Activated CD4-positive, CD25-positive, alpha-beta regulatory T cell treated with anti-CD3 and anti-CD28 coated beads, Interleukin-2, amount 50 U/mL, for 24 hours (primary cell): ENCODE measurements at regions not wholly inside any gene's neighbourhood (a gene's known extent, or its start where the extent isn't known, plus 50 kb on each side); places are given as distances from the start of the nearest gene placed in this dataset.
A peak's percentile ranks its signal among the peaks of the same experiment; 100 is the strongest.

Experiments used
- ATAC-seq, 2 donors: fragments of 150-1000 bp; cut with Tn5 transposase; one replicate each; pipeline ENCODE4 v1.10.0; 2021; ENCODE audit warnings: mild to moderate bottlenecking in 1 of 2, moderate library complexity in 1 of 2

DNA sequence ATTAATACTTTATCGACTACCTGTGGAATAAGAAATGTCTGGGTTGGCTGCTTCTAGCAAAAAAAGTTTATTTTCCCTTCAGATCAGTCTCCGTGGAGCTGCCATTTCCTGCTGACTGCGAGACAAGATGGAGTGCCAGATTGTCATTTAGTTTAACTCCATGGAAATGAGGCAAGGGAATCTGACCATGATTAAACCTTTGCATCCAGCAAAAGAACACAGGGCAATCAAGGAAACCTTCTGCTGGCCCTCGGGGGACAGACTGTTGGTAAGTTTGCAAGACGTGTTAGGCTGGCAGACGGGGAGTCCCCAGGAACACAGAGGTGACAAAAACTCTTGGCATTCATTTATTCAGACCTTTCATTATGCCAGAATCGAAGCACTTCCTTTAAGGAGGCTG lies 52.2 kb upstream of the SPACA1 start:
- ATAC-seq, result no peak

DNA sequence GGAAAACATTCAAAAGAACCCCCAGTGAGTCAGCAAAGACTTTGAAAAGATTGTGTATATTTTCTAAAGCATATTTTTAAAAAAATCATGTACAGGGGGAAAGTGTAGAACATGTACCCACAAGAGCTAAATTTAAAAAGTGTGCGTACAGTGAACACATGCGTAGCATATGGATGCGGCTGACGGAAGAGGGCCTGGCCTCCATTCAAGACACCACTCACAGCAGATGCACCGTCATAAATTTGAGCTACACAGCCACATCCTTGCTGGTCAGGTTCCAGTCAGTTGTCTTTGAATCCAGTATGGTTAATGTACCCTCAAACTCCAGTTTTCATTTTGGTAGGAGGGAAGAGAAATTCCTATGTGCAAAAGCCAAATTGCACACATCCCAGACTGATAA lies 54.3 kb upstream of the SPACA1 start:
- no peak for ATAC-seq

GRCh38 chr6:87990871-87991270 lies 56.8 kb upstream of the SPACA1 start:
- no peak for ATAC-seq

- ATAC-seq, result no peak
These were observed 65.5 kb upstream of the SPACA1 start for GRCh38 chr6:87982134-87982533.

- no peak for ATAC-seq
These were observed 67.9 kb upstream of the SPACA1 start for GRCh38 chr6:87979737-87980136.

DNA sequence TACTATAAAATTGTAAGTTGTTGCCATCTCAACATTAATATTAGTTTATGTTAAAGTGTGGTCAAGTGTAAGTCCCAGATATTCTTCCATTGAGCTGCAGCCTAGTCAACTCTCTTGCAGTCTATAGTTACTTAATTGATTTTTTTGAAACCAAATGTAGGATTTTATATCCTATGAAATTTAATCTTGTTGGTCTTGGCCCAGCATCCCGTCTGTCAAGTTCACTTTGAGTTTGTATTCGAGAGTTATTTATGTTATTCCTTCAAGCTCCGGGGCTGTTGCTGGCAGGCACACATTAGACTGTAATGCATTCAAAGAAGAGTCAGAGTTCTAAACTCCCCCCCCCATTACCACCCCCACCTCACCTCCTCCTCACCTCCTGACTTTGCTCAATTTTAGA lies 71.0 kb upstream of the SPACA1 start:
- ATAC-seq, result no peak

GRCh38 chr6:87975561-87975960 lies 72.1 kb upstream of the SPACA1 start:
- no peak for ATAC-seq

DNA sequence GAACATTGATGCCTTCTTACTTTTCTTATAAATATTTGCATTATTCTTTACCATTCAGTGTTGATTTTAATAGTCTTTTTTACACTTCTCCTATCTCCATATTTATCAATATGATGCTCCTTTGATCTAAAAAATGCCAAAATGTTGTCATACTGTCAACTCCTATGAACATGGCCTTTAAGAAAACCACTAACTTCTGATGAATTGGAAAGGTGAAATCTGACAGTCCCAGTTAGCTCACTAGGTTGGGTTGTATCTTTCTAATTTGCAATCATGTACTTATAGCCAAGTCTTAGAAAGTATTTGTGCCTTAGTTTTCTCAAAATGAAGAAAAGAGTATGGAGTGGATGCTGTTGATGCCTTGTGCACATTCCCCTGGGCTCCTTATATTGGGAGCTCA lies 75.4 kb upstream of the SPACA1 start:
- ATAC-seq, result no peak

- ATAC-seq, result no peak
These were observed 75.9 kb upstream of the SPACA1 start for GRCh38 chr6:87971605-87972262.

- peak in 1 of 2 donors; percentile 30 for ATAC-seq
These were observed 79.0 kb upstream of the SPACA1 start for GRCh38 chr6:87968435-87969278.

- no peak for ATAC-seq
These were observed 81.8 kb upstream of the SPACA1 start for GRCh38 chr6:87965806-87966205.

- no peak for ATAC-seq
These were observed 88.6 kb upstream of the SPACA1 start for GRCh38 chr6:87959083-87959482.

- ATAC-seq, result no peak
These were observed 95.9 kb upstream of the SPACA1 start for GRCh38 chr6:87951751-87952150.

DNA sequence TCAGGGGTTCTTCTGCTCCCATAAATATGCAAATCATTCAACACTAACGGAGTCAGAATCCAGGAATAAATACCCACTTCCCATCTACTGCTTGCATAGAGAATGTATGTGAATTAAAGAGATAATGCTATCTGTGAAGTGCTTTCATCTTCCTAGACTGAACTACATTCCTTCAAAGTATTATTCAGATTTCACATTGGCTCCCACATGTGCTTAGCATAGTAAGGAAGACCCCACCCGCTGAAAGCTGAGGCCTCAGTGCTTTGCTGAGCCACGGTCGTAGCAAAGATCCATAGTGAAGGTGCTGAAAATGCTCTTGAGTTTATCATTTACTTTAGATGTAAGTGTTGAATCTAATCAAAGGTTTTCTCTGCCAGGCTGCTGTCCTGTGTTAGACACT lies 97.0 kb upstream of the SPACA1 start:
- ATAC-seq, result no peak

DNA sequence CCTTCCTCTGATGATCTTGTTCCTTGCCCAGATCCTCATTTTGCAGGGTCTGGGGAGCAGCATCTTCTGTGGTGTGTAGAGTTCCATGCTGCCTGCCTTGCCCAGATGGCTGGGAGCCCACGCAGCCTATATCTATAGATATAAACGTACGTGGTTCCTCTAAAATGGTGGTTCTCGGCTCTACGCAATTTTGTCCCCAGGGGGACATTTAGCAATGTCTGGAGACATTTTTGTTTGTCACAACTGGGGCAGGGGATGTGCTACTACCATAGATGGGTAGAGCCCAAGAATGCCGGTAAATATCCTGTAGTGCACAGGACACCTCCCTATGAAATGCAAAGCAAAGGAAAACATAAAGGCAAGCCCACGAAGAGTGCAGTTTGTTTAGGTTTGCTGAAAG lies 98.4 kb upstream of the SPACA1 start:
- ATAC-seq, result no peak

- ATAC-seq, result no peak
These were observed 101.0 kb upstream of the SPACA1 start for GRCh38 chr6:87946669-87947068.

- no peak for ATAC-seq
These were observed 101.7 kb upstream of the SPACA1 start for GRCh38 chr6:87945966-87946365.

GRCh38 chr6:87945181-87945580 lies 102.5 kb upstream of the SPACA1 start:
- no peak for ATAC-seq

GRCh38 chr6:87944541-87944954 lies 103.1 kb upstream of the SPACA1 start:
- ATAC-seq, result peak in 1 of 2 donors; percentile 68

DNA sequence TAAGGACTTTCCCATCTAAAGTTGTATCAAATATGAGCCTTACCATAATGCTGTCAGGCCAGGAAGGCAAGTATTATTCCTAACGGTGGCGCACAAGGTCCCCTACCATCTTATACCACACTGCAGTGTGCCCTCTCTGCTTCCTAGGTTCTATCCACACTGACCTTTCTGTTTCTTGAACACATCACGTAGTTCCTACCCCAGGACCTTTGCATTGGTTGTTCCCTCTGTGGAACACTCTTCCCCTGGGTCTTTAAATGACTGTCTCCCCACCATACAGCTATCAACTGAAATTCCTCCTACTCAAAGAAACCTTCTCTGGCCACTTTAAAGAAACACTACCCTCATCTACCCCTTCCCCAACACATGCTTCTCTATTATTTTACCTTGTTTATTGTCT lies 104.5 kb upstream of the SPACA1 start:
- no peak for ATAC-seq

DNA sequence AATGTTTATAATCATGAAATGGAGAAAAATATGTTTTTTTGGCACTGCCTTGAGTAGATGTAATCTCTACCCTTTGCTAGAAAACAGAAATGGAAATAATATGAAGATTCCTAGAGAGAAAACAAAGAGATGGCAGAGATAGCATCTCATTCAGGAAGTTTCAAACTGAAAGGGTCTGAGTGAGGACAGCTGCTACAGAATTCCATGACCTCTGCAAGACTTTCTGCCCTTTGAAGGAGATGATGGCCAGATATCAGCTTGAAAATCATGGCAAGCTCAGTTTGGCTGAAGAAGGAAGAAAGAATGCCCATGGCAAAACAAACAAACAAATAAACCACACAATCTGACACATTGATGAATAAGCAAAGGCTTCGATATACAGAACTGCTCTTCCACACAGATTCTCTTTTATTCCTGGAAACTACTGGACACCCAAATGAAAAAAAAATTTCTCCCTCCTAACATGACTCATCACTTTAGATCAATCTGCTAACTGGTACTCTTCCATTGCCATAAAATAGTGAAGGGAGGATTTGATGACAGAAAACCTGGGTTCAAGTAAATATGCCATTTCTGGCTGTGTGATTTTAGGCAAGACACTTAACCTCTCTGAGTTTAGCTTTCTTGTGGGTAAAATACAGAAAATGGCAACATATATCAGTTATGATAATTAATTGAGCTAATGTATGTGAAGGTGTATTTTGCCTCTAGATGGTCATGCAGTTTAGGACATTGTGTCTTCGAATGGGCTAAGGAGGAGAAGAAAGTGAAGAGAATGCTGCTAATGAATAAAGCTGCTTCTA lies 105.9 kb upstream of the SPACA1 start:
- no peak for ATAC-seq

DNA sequence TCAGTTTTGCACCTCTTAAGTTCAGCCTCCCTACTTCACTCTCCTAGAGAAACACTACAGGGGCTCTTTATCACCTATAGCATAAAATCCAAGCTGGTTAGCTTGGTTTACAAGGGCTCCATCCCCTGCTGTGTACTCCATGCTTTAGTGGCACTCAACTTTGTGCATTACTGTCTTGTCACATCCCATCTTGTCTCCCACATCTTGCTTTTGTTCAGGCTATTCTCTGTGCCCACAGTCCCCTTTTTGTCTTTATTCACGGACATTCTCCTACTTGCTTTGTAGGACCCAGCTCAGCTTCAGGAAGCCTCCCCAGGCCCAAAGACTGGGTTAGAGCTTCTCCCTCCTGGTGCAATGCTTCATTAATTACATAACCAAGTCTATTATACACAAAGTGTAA lies 107.9 kb upstream of the SPACA1 start:
- ATAC-seq, result no peak

GRCh38 chr6:87938287-87938686 lies 109.4 kb upstream of the SPACA1 start:
- no peak for ATAC-seq

DNA sequence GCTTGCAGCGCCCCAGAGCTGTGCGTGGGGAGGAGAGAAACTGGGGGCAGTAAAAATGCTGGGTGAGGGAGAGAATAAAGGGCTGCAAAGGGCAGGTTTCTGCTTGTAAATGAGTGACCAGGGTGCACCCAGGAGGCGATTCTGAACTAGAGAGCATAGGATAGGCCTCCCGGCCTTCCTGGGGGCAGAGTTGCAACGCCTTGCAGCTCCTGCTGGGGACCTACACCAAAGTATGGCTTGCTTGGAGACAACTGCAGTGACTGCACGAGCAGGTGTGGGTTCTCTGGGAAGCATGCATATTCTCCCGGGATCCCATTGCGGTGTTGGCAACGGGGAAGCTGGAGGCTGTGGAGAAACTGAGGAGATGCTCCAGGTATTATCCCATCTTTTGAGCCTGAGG lies 111.6 kb upstream of the SPACA1 start:
- no peak for ATAC-seq
